ENCODE measurements at regions not wholly inside any gene's neighbourhood (a gene's known extent, or its start where the extent isn't known, plus 50 kb on each side); places are given as distances from the start of the nearest gene placed in this dataset.
"Not testable (repeated sequence)": the region's sequence is repeated elsewhere in the genome, so short reads cannot be mapped to it uniquely, and the experiment has no call there.

DNA sequence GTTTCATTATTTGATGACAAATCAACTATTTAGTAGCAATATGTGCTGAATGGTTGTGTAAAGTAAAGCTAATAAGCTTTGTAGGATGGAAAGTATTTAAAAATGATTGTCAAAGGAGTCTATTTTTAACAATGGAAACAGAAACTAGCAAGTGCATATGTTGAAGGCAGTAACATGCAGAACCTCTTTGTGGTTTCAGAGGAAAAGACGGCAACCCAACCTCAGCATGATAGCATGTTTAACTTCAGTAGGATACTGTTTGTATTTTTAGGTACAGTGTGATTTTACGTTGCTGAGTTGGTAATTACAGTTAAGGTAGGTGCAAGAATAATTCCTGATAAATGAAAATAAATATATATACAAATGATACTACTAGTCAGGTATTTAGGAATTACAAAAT is 545.4 kb downstream of the CDY1 start:
- DNase-seq (ENCODE audit: low spot score), result not testable (repeated sequence)

DNA sequence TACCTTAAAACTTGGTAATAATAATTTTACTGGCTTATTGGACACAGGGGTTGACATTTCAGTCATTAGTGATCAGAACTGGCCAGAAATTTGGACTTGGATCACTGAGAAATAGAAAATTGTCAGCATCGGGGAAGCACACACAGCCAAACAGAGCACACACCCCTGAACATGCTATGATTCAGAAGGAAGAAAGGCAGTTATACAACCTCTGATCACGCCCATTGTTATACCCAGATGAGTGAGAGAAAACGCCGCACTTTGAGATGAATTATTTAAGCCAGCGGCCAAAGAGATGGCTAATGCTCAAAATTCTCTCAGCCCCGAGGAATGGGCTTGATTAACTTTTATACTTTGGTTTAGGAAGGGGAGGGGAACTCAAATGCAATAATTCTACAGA is 557.4 kb downstream of the CDY1 start:
- not testable (repeated sequence) for DNase-seq (ENCODE audit: low spot score)

DNA sequence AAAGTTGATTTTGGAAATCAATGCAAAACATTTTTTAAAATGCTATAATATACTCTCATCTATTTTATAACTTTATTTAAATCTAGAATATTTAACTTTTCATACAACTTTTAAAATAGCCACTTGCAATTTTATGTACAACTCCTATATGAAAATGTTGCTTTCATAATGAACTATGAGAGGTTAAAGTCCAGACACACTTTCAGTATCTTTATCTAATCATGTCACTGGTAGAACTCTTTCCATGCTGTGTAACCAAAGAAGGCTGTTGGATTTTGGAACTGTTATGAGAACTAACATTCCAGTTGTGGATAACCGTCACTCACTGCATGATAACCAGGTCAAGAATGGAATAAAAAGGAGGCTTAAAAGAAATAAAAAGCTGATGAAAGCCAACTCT is 603.1 kb downstream of the CDY1 start:
- DNase-seq (ENCODE audit: low spot score), result not testable (repeated sequence)

DNA sequence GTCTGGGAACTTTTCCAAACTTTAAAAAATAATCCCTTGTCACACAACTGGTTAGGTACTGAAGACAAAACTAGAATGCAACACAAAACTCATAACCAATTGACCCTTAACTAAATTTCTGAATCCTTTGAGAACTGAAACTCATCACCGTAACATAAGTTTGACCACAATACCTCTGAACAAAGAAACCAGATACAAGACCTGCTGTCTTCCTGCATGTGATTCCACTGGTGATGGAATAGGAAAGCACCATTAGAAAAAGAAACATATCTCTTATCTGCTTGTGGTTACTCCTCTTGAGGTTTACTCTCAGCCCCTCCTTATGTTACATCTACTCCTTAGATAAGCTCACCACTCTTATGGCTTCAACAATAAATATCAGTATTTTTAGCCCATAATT is 603.6 kb downstream of the CDY1 start:
- not testable (repeated sequence) for DNase-seq (ENCODE audit: low spot score)

DNA sequence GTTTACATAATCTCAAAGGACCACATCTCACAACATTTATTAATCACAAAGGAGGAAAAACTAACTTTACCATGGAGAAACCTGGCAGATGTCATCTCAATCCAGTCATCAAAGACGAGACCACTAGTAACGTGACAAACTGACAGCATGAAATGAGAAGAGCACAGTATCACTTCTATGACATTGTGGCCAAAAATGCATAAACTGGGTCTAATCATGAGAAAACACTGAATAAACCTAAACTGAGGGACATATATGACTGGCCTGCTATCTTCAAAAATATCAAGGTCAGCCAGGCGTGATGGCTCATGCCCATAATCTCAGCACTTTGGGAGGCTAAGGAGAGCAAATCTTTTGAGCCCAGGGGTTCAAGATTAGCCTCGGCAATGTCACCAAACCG is 619.0 kb downstream of the CDY1 start:
- not testable (repeated sequence) for DNase-seq (ENCODE audit: low spot score)

DNA sequence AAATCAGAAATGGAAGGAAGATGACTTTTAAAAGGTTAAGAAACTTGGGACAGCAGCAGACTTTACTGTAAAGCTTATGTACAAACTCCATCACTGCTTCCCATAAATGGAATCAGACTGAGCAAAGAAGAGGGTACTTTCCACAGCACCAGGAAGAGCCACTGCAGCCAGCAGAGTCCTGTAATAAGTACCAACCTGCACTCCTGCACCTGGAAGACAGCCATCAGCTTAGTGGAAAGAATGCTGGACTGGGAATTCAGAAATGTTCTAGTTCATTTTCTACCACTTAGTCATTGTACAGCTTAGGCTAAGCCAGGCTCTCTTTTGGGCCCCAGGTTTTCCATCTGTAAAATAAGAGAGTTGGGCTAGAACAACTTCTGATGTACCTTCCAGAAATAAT is 632.3 kb downstream of the CDY1 start:
- not testable (repeated sequence) for DNase-seq (ENCODE audit: low spot score)

DNA sequence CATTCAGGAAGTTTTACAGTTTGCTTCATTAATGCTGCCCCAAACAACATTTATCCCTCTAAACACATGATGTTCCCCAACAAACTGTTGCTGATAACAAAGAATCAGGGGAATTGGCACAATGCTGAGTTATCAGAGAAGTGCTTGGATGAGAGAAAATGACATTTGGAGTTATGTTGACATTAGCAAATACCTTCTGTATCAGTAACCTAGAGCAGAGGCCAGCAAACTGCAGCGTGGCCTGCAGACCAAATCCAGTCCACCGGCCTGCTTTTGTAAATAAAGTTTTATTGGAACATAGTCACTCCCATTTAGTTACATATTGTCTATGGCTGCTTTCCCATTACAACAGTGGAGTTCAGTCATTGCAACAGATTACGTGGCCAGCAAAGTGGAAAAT is 643.5 kb downstream of the CDY1 start:
- not testable (repeated sequence) for DNase-seq (ENCODE audit: low spot score)

DNA sequence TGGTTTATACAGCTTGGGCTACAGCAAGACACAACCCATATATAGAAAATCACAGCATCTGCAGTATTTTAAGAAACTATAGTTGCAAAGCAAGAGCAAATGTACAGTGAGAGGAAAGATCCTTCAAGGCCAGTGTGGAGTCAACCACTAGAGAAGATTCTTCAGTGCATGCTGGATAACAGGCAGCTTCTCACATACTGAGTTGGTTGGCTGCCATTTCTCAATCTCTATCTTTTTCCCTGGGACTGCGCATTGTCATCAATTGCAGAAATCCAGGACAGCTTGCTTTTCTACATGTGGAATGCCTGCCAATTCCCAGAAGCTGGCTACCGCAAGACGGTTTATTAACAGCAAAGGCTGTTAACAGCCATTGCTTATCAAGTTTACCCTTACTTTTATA is 646.5 kb downstream of the CDY1 start:
- DNase-seq (ENCODE audit: low spot score), result not testable (repeated sequence)

DNA sequence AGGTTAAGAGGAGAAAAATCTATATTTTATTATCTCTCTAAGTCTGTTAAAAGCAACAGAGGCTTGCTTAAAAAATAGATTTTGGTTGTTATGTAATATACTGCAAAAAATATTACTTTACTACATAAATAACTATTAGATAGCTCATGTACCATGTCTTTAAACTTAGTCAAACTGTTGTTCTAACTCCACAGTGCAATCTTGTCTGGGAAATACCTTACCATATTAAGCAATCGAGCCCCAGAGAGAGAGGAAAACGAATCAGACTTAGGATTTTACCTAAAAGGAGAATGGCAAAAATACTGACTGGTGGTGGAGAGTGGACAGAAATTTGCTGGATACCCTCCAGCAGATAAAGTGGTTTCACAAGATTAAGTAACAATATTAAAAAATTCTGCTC is 647.0 kb downstream of the CDY1 start:
- DNase-seq (ENCODE audit: low spot score), result not testable (repeated sequence)

DNA sequence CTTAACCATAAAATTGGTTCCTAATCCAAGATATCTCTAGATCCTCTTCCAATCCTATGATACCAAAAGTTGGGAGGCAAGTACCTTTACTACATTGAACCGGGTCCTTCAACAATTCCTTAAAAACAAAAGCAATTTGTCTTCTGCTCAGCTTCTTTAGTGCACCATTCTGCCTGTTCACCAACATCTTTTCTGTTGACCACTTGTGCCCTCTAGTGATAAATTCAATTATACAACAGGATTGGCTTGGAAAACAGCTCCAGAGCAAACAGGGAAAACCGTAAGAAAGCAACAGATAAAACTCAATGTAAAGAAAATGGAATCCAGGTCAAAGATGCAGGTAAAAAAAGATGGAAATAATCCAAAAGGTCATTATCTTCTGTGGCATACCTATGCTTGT is 651.2 kb downstream of the CDY1 start:
- DNase-seq (ENCODE audit: low spot score), result not testable (repeated sequence)

DNA sequence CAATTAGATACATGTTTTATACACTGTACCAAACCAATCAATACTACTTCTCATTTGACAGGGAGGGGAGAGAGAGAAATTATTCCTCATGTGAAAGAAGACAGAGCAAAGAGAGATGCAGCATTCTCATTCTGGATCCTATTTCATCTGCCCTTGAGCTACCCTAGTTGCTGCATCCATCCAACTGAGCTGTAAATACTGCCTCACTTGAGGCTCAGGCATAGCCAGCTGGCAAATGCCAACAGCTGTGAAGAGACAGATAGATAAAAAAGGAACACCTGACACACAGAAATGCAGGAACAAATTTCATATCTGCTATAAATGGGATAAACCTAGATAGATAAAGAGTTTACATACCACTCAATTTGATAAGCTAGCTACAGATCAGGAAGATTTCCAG is 684.1 kb downstream of the CDY1 start:
- not testable (repeated sequence) for DNase-seq (ENCODE audit: low spot score)

DNA sequence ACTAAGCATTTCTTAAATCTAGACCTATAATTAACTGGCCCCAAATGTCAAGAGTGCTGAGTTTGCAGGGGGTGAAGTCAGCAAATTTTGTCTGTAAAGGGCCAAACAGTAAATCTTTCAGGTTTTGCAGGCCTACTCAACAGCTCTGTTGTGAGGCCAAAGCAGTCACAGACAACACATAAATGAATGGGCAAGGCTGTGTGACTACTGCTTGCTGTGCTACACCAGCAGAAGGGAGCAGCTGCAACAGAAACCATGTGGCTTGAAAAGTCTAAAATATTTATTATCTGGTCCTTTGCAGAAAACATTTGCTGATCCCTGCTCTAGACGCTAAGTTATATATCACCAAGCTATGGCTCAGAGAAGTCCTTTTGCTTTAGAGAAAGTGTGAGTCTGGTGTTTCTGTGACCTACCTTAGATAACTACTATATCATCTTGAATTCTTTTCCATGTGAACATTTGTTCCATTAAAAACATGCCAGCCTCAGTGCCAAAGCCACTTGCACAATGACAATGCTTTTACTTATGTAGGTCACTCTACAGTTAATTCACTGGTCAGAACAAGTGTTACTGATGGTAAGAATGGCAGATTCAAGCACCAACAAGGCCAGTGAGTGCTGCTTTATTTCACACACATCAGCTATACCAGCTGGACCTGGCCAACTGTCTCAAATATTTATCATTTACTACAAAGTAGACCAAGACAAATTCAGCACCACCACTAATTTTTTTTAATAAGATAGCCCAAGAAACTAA is 684.9 kb downstream of the CDY1 start:
- not testable (repeated sequence) for DNase-seq (ENCODE audit: low spot score)

DNA sequence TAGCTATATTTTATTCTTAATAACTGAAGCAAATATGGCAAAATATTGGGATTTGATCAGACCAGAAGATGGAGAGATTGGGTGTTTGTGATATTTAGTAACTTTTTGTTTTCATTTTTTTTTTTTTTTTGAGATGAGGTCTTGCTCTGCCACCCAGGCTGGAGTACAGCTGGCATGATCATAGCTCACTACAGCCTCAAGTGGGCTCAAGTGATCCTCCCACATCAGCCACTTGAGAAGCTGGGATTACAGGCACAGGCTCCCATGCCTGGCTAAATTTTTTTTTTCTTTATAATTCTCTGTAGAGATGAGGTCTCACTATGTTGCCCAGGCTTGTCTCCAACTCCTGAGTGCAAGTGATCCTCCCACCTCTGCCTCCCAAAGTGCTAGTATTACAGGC is 686.4 kb downstream of the CDY1 start:
- DNase-seq (ENCODE audit: low spot score), result not testable (repeated sequence)

DNA sequence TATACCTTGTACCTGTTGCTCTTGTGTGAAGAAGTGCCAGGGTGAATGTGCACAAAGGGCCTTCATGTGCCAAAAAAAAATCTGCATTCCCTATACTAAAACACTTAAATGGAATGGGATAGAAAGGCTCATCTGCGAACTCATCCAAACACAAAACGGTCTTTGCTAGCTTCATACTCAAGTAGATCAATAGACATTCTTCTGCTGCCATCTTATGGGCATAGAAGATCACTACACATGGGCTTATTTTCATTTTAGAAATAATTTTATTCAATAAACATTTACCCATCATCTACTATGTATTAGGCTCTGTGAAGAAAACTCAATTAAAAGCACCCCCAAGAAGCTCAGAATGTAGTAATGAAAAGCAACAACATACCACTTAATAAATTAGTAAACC is 693.1 kb downstream of the CDY1 start:
- DNase-seq (ENCODE audit: low spot score), result peak; percentile 0

DNA sequence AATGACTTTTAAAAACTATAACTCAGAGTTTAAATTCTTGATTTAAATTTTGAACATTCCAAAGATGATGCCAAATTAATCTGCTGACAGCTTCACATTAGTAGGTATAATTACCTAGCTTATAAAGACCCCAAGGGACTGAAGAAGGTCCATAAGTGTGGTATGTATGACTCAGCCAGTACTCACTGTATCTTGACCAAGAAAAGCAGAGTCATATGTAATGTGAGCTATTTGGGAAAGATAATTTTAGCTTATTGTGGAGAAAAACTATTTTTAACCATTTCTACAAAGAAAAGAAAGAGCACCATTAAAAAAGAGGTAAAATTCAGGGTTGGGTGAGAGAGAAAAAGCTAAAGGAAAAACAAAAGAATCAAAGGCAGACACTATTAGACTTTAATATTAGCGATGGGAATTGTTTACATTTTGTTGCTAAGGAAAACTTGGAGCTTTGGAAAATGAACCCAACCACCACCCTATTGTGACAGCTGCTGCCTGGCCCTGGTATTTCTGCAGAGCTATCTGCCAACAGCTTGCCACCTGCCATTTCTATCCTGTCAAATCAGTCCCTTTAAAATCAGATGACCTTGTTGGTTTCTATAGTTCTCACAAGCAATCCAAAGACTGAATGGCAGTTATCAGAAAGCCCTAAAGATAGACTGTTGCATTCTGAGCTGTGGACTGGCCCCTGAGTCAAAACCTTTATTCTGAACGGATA is 697.7 kb downstream of the CDY1 start:
- DNase-seq (ENCODE audit: low spot score), result not testable (repeated sequence)

DNA sequence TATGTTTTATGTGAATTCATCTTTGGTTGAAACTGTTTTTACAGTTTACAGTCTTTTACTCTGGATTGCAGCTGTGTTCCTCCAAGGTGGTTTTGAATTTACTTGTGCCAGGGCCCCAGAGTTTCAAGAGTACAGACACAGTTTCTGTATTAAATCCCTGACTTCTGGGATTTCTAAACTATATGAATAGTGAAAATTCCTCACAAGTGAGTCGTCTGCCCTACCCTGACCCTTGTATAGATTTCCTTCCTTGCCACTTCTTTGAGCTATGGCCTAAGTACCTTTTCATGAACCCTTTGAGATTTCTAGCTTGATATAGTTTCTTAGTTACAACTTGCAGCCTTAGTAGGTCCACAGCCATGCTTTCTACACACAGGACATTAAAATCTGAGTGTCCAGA is 700.8 kb downstream of the CDY1 start:
- not testable (repeated sequence) for DNase-seq (ENCODE audit: low spot score)

DNA sequence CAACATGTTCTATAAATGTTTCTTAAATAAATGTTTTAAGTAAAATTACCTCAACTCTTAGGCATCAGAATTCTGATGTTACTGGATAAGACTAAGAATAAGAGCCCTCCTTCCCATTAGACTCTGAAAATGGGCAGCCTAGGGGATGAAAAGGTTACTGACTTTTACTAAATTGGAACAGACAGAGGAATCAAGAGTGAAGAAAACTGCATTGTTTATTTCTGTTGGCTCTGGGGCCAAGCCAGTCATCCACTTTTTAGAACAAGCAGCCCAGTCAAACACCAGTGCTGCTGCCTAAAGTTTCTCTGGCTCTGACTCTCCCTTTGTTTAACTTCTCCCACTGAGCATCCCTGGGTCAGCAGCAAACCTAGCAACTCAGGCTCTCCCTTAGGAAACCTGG is 731.0 kb downstream of the CDY1 start:
- not testable (repeated sequence) for DNase-seq (ENCODE audit: low spot score)

DNA sequence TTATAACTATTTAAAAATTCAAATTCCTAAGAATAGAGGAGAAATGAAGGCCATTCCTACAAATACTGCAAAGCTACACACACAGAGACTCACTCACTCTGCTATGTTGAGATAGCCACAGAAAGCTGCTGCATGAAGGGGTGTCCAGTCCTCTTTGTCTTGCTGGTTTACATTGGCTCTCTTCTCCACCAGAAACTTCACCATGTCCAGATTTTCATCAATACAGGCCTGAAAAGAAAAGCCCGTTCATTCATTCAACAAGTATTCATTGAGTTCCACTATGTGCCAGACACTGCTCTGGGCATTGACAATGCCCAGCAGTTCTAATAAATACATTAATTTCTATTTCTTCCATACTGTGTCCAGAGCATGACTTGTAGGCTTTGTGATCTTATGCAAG is 732.3 kb downstream of the CDY1 start:
- no peak for DNase-seq (ENCODE audit: low spot score)

DNA sequence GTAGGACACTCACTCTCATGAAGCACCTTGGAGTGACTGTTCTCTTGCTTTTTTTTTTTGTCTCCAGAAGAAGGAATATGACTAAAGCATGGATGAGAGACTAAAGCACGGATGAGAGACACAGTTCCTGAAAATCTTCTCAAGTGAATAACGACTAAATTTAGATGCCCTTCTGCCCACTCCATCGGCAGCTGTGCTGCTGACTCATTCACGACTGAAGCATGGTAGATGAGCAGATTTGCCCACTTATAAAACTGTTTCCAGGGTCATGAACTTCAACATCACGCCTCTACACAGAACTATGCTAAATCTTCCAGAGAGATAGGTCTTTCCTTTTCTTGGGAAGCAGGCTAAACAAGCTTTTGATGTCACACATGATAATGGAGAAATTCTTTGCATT is 738.0 kb downstream of the CDY1 start:
- DNase-seq (ENCODE audit: low spot score), result not testable (repeated sequence)

DNA sequence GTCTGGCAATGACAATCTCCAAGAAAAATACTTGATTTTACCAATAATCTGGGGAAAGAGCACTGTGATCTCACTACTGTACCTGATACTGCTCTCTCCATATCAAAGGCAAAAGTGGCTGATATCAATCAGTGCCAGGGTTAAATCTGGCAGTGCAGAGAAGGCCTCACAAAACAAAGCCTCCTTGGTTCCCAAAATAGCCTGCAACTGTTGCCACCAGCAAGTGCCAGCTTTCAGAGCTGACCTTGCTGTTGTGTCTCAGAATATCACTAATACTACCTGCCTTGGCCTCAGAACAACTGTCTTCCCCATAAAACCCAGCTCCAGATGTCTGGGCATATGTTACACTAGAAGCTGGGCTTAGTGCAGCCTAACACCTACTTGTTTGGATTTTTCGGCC is 738.6 kb downstream of the CDY1 start:
- DNase-seq (ENCODE audit: low spot score), result not testable (repeated sequence)

DNA sequence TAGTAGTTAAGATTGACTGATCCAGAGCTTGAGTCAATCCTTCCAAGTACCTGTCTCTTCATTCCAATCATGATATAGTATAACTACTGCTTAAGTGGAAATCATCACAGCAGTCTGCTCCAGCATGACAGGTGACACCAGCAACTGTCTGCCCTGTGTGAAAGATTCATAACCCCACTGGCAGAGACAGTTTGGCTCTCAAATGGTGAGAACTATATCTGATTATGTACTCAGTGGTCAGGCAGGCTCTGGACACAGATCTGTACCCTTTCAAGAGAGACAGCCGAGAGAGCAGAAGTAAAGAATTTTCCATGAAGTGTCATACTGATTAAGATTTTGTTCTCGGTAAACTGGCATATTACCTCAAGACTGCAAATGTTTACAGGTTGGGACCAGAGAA is 741.5 kb downstream of the CDY1 start:
- DNase-seq (ENCODE audit: low spot score), result not testable (repeated sequence)

DNA sequence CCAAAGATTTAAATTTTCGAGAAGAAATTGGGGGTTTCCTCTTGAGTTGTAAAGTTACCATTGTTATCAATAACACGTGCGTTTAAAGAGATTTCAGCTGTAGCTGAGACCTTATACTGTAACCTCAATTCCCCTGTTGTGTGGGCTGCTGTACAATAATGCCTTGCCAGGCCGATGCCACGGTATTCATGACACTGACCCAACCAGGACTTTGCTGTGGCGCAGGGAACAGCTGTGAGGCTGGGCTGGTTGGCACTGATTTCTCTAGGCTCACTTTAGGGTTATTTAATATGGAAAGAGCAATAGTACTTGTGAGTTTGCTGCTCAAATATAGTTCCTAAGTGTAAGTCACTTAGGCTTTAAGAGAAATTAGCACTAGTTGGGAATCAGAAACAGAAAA is 744.2 kb downstream of the CDY1 start:
- not testable (repeated sequence) for DNase-seq (ENCODE audit: low spot score)

DNA sequence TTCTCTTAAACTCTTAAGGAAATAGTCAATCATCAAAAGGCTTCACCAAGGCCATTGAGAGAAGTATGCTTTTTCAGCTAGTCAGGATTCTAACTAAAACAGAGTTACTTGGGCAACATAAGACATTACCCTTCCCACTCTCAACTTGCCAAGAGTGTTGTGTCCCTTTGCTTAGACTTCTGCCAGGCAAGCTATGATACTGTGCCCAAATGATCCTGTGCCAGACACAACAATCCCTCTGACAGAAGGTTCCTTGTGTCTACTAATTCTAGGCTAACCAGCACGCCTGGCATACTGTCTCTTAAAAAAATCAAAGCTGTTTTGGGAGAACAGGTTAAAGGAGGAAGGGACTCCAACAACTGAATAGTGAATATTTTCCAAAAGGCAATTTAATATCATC is 750.6 kb downstream of the CDY1 start:
- DNase-seq (ENCODE audit: low spot score), result not testable (repeated sequence)
